SK-N-SH (cell line): ENCODE measurements at regions not wholly inside any gene's neighbourhood (a gene's known extent, or its start where the extent isn't known, plus 50 kb on each side); places are given as distances from the start of the nearest gene placed in this dataset.

Experiments
- NFIC ChIP-seq: IDR thresholded peaks from 2 replicates; pipeline ENCODE4 v1.4.0; 2012; ENCODE audit warnings: borderline replicate concordance
- TF ChIP-seq, protein P1 (sequence below): fragments of 200-600 bp; sonication (generic); IDR thresholded peaks from 2 replicates; pipeline ENCODE4 v1.6.1; 2017; ENCODE audit warnings: antibody characterized with exemption, mild to moderate bottlenecking, moderate library complexity

DNA sequence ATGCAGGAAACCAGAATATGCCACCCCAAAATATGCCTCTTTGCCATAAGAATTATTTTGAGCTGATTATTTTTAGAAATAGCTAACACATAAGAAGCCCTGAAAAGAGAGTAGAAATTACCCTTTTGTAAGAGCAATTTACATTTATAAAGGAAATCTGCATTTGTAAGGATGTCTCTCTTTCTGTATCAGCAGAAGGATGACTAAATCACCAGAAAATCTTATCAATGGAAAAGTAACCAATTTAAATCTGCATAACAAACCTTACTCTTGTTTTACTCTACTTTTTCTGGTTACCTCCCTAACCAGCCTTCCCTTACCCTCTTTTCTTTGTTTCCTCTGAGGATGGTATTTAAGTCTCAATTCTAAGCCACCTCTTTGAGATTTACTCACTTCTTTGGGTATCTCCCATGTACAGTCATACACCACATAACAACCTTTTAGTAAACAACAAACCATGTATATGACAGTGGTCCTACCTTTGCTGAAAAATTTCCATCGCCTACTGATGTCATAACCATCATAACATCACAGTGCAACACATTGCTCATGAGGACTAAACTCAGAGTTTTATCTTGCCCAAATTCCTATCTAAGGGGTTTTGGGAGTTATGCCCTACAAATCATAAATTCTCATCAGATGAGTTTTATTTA is 126.6 kb upstream of the PLPPR4 start:
- TF ChIP-seq, protein P1, sequence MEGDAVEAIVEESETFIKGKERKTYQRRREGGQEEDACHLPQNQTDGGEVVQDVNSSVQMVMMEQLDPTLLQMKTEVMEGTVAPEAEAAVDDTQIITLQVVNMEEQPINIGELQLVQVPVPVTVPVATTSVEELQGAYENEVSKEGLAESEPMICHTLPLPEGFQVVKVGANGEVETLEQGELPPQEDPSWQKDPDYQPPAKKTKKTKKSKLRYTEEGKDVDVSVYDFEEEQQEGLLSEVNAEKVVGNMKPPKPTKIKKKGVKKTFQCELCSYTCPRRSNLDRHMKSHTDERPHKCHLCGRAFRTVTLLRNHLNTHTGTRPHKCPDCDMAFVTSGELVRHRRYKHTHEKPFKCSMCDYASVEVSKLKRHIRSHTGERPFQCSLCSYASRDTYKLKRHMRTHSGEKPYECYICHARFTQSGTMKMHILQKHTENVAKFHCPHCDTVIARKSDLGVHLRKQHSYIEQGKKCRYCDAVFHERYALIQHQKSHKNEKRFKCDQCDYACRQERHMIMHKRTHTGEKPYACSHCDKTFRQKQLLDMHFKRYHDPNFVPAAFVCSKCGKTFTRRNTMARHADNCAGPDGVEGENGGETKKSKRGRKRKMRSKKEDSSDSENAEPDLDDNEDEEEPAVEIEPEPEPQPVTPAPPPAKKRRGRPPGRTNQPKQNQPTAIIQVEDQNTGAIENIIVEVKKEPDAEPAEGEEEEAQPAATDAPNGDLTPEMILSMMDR, result no peak
- no peak for TF ChIP-seq NFIC
